Activated T-helper 1 cell treated with anti-CD3 and anti-CD28 coated beads, Interleukin-12 subunit alpha, Interleukin-12 subunit beta, Interleukin-2, Interleukin-4 antibody, amounts not matched to agents 30 ng/mL and 10 ng/mL and 1 ng/mL, durations not matched to agents 14 hours and 24 hours and 36 hours (primary cell): ENCODE measurements at regions not wholly inside any gene's neighbourhood (a gene's known extent, or its start where the extent isn't known, plus 50 kb on each side); places are given as distances from the start of the nearest gene placed in this dataset.

ENCODE experiments used
- DNase-seq: peaks from one replicate; pipeline ENCODE4 v3.0.0; 2021; ENCODE audit warnings: low spot score
- H3K27ac Mint-ChIP-seq: one replicate; pipeline ENCODE4 v1.8.0; 2021; ENCODE audit warnings: mild to moderate bottlenecking, mixed read lengths
- H3K27me3 Mint-ChIP-seq: one replicate; pipeline ENCODE4 v1.8.0; 2022; ENCODE audit warnings: mild to moderate bottlenecking, moderate library complexity, mixed read lengths; ENCODE audit not compliant: insufficient read depth
- H3K36me3 Mint-ChIP-seq: one replicate; pipeline ENCODE4 v1.8.0; 2021; ENCODE audit warnings: low read depth, mixed read lengths
- H3K4me1 Mint-ChIP-seq: one replicate; pipeline ENCODE4 v1.8.0; 2021; ENCODE audit warnings: low read depth, mixed read lengths
- H3K4me3 Mint-ChIP-seq: one replicate; pipeline ENCODE4 v1.8.0; 2021; ENCODE audit warnings: mild to moderate bottlenecking, moderate library complexity, mixed read lengths
- H3K9me3 Mint-ChIP-seq: one replicate; pipeline ENCODE4 v1.8.0; 2021; ENCODE audit warnings: mixed read lengths
- intact Hi-C: fragments of 100-400 bp; cut with micrococcal nuclease; formaldehyde crosslinking; loops from one replicate; pipeline ENCODE4 v1.15.1; 2024

GRCh38 chr16:74031551-74031950, 265.1 kb upstream of the PSMD7 start:
- intact Hi-C loops = no loop called here
- Mint-ChIP-seq H3K9me3 (no peaks in the 10 kb centered on the region), H3K27ac (no peak overlapping the region), H3K4me1 (no peaks in the 10 kb centered on the region), H3K27me3 (peaks cover 14% of the 10 kb centered on the region), H3K36me3 (no peaks in the 10 kb centered on the region), H3K4me3 (no peak overlapping the region)
- DNase-seq = no peak

- H3K27ac Mint-ChIP-seq = no peak overlapping the region
- intact Hi-C loops = no loop called here
- H3K4me1 Mint-ChIP-seq = no peaks in the 10 kb centered on the region
- no peaks in the 10 kb centered on the region for H3K36me3 Mint-ChIP-seq
- H3K27me3 Mint-ChIP-seq = peaks cover 14% of the 10 kb centered on the region
- H3K9me3 Mint-ChIP-seq = no peaks in the 10 kb centered on the region
- H3K4me3 Mint-ChIP-seq = no peak overlapping the region
- DNase-seq = no peak
Observed at GRCh38 chr16:74030000-74030706, 266.5 kb upstream of the PSMD7 start.

GRCh38 chr16:74029115-74029792, 267.4 kb upstream of the PSMD7 start:
- peaks cover 12% of the 10 kb centered on the region for H3K27me3 Mint-ChIP-seq
- no peak overlapping the region for H3K27ac Mint-ChIP-seq
- no peaks in the 10 kb centered on the region for H3K4me1 Mint-ChIP-seq
- no peak overlapping the region for H3K4me3 Mint-ChIP-seq
- H3K36me3 Mint-ChIP-seq = no peaks in the 10 kb centered on the region
- intact Hi-C loops = no loop called here
- DNase-seq = no peak
- H3K9me3 Mint-ChIP-seq = no peaks in the 10 kb centered on the region

- no peak overlapping the region for H3K27ac Mint-ChIP-seq
- no peak for DNase-seq
- no peaks in the 10 kb centered on the region for H3K9me3 Mint-ChIP-seq
Observed at GRCh38 chr16:74026373-74027281, 270.0 kb upstream of the PSMD7 start.

GRCh38 chr16:74024953-74025352, 271.7 kb upstream of the PSMD7 start:
- DNase-seq = no peak
- intact Hi-C loops = no loop called here
- H3K4me3 Mint-ChIP-seq = no peak overlapping the region
- H3K27ac Mint-ChIP-seq = no peak overlapping the region
- no peaks in the 10 kb centered on the region for H3K9me3 Mint-ChIP-seq
- no peaks in the 10 kb centered on the region for H3K36me3 Mint-ChIP-seq
- H3K4me1 Mint-ChIP-seq = no peaks in the 10 kb centered on the region
- peaks cover 11% of the 10 kb centered on the region for H3K27me3 Mint-ChIP-seq

More at GRCh38 chr16:74026373-74027281, 270.0 kb upstream of the PSMD7 start:
- intact Hi-C loops = no loop called here
- H3K4me1 Mint-ChIP-seq = no peaks in the 10 kb centered on the region
- no peaks in the 10 kb centered on the region for H3K36me3 Mint-ChIP-seq
- H3K27me3 Mint-ChIP-seq = peaks cover 9% of the 10 kb centered on the region
- no peak overlapping the region for H3K4me3 Mint-ChIP-seq

GRCh38 chr16:74020095-74020670, 276.4 kb upstream of the PSMD7 start:
- H3K4me1 Mint-ChIP-seq = no peaks in the 10 kb centered on the region

GRCh38 chr16:74019612-74020011, 277.0 kb upstream of the PSMD7 start:
- Mint-ChIP-seq H3K4me3 (no peak overlapping the region), H3K27ac (no peak overlapping the region), H3K27me3 (peaks cover 2% of the 10 kb centered on the region), H3K9me3 (no peaks in the 10 kb centered on the region), H3K4me1 (no peaks in the 10 kb centered on the region), H3K36me3 (no peaks in the 10 kb centered on the region)
- no peak for DNase-seq
- intact Hi-C loops = no loop called here

More at GRCh38 chr16:74020095-74020670, 276.4 kb upstream of the PSMD7 start:
- H3K27me3 Mint-ChIP-seq = peaks cover 2% of the 10 kb centered on the region
- no peak for DNase-seq
- intact Hi-C loops = no loop called here
- H3K9me3 Mint-ChIP-seq = no peaks in the 10 kb centered on the region
- no peak overlapping the region for H3K4me3 Mint-ChIP-seq
- no peak overlapping the region for H3K27ac Mint-ChIP-seq
- no peaks in the 10 kb centered on the region for H3K36me3 Mint-ChIP-seq

- H3K27ac Mint-ChIP-seq = no peak overlapping the region
- no peaks in the 10 kb centered on the region for H3K4me1 Mint-ChIP-seq
- peaks cover 7% of the 10 kb centered on the region for H3K9me3 Mint-ChIP-seq
- no peaks in the 10 kb centered on the region for H3K36me3 Mint-ChIP-seq
- intact Hi-C loops = no loop called here
- no peak overlapping the region for H3K4me3 Mint-ChIP-seq
- H3K27me3 Mint-ChIP-seq = peaks cover under 1% of the 10 kb centered on the region
- no peak for DNase-seq
Observed at GRCh38 chr16:74015953-74016352, 280.7 kb upstream of the PSMD7 start.

GRCh38 chr16:73998707-73999106, 297.9 kb upstream of the PSMD7 start:
- DNase-seq = no peak
- no peaks in the 10 kb centered on the region for H3K27me3 Mint-ChIP-seq
- intact Hi-C loops = no loop called here
- no peak overlapping the region for H3K4me3 Mint-ChIP-seq
- peaks cover 2% of the 10 kb centered on the region for H3K9me3 Mint-ChIP-seq
- H3K36me3 Mint-ChIP-seq = no peaks in the 10 kb centered on the region
- no peak overlapping the region for H3K27ac Mint-ChIP-seq
- H3K4me1 Mint-ChIP-seq = no peaks in the 10 kb centered on the region

- H3K9me3 Mint-ChIP-seq = no peaks in the 10 kb centered on the region
- no peak for DNase-seq
- H3K4me3 Mint-ChIP-seq = no peak overlapping the region
- H3K27ac Mint-ChIP-seq = no peak overlapping the region
- no peaks in the 10 kb centered on the region for H3K4me1 Mint-ChIP-seq
- no peaks in the 10 kb centered on the region for H3K27me3 Mint-ChIP-seq
- intact Hi-C loops = no loop called here
- H3K36me3 Mint-ChIP-seq = no peaks in the 10 kb centered on the region
Observed at GRCh38 chr16:73997971-73998370, 298.6 kb upstream of the PSMD7 start.

- intact Hi-C loops = no loop called here
- H3K9me3 Mint-ChIP-seq = no peaks in the 10 kb centered on the region
- H3K27ac Mint-ChIP-seq = no peak overlapping the region
- no peak for DNase-seq
- H3K27me3 Mint-ChIP-seq = no peaks in the 10 kb centered on the region
- H3K4me1 Mint-ChIP-seq = no peaks in the 10 kb centered on the region
- no peak overlapping the region for H3K4me3 Mint-ChIP-seq
- H3K36me3 Mint-ChIP-seq = no peaks in the 10 kb centered on the region
Observed at GRCh38 chr16:73997340-73997711, 299.3 kb upstream of the PSMD7 start.

GRCh38 chr16:73996624-73997339, 299.8 kb upstream of the PSMD7 start:
- Mint-ChIP-seq H3K27ac (no peak overlapping the region), H3K4me3 (no peak overlapping the region), H3K36me3 (no peaks in the 10 kb centered on the region), H3K27me3 (no peaks in the 10 kb centered on the region), H3K9me3 (no peaks in the 10 kb centered on the region), H3K4me1 (no peaks in the 10 kb centered on the region)
- no peak for DNase-seq
- intact Hi-C loops = no loop called here
